Osteoblast (primary cell): ENCODE measurements at regions not wholly inside any gene's neighbourhood (a gene's known extent, or its start where the extent isn't known, plus 50 kb on each side); places are given as distances from the start of the nearest gene placed in this dataset. TPM values are rescaled to one million over a fixed set of nuclear protein-coding genes. Genes with fewer than 3 reads are reported as not detected.

Experiments used
- DNase-seq: peaks from one replicate; pipeline ENCODE4 v3.0.0; 2011; ENCODE audit warnings: low spot score, mixed read lengths; ENCODE audit not compliant: insufficient read length; ENCODE audit errors: missing footprints
- H2AFZ ChIP-seq: 2 replicates; pipeline ENCODE4 v1.6.0; 2011; ENCODE audit warnings: mild to moderate bottlenecking, low read length
- H3K27ac ChIP-seq: 2 replicates; pipeline ENCODE4 v1.5.1; 2011; ENCODE audit warnings: mild to moderate bottlenecking, low read depth, low read length, moderate library complexity
- H3K27me3 ChIP-seq: 2 replicates; pipeline ENCODE4 v1.6.0; 2012; ENCODE audit warnings: mild to moderate bottlenecking, control low read depth, inconsistent platforms, low read length, moderate library complexity; ENCODE audit not compliant: insufficient read depth
- H3K36me3 ChIP-seq: 2 replicates; pipeline ENCODE4 v1.5.1; 2011; ENCODE audit warnings: mild to moderate bottlenecking, low read length, control low read depth, moderate library complexity; ENCODE audit not compliant: insufficient read depth
- H3K4me1 ChIP-seq: 2 replicates; pipeline ENCODE4 v1.5.1; 2011; ENCODE audit warnings: mild to moderate bottlenecking, low read length, control low read depth, moderate library complexity; ENCODE audit not compliant: insufficient read depth
- H3K4me2 ChIP-seq: 2 replicates; pipeline ENCODE4 v1.6.0; 2011; ENCODE audit warnings: mild to moderate bottlenecking, low read length; ENCODE audit not compliant: insufficient read depth
- H3K4me3 ChIP-seq: fragments of 200-600 bp; sonication (generic); 3 replicates; pipeline ENCODE4 v1.5.1; 2012; ENCODE audit warnings: mild to moderate bottlenecking, low read length, inconsistent platforms; ENCODE audit not compliant: insufficient read depth
- H3K79me2 ChIP-seq: 2 replicates; pipeline ENCODE4 v1.6.0; 2012; ENCODE audit warnings: mild to moderate bottlenecking, low read length, control low read depth, inconsistent platforms; ENCODE audit not compliant: insufficient read depth
- H3K9me3 ChIP-seq: 2 replicates; pipeline ENCODE4 v1.5.1; 2011; ENCODE audit warnings: low read depth, low read length, control low read depth
- H4K20me1 ChIP-seq: 2 replicates; pipeline ENCODE4 v1.6.0; 2012; ENCODE audit warnings: mild to moderate bottlenecking, low read length, control low read depth; ENCODE audit not compliant: insufficient read depth
- small RNA-seq: library from RNA; depleted of rRNA; stranded (forward); fragments of <200 nt; gene quantifications from one replicate; pipeline ENCODE3, GENCODE V24; 2012
- TF ChIP-seq, protein P1 (sequence below): IDR thresholded peaks from 2 replicates; pipeline ENCODE4 v1.5.1; 2011; ENCODE audit warnings: mild to moderate bottlenecking, low read depth, low read length, moderate library complexity; ENCODE audit errors: extremely low read depth

DNA sequence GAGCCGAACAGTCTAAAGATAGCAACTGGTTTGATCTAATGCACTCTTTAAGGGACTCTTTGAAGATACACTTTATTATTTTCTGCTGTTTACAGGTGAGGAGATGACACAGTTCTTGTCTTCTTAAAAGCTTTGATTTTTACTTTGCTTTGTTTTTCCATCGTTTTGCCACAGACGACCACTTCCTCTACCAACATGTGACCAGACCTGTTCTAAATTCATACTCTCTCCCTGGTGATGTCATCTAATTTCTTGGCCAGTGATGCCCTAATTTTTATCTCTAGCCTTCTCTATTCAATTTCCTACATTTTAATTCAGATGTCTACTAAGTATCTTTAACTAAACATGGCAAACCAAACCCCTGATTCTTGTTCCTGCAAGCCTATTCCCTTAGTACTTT is 583.4 kb upstream of the ITGA1 start:
- no peak overlapping the region for H3K27ac ChIP-seq
- DNase-seq, result no peak
- H2AFZ ChIP-seq, result no peak overlapping the region
- H3K9me3 ChIP-seq, result peaks cover 3% of the 10 kb centered on the region
- H3K4me3 ChIP-seq, result no peak overlapping the region
- H3K36me3 ChIP-seq, result no peaks in the 10 kb centered on the region
- no peaks in the 10 kb centered on the region for H3K27me3 ChIP-seq
- H3K4me2 ChIP-seq, result no peak overlapping the region
- TF ChIP-seq, protein P1, sequence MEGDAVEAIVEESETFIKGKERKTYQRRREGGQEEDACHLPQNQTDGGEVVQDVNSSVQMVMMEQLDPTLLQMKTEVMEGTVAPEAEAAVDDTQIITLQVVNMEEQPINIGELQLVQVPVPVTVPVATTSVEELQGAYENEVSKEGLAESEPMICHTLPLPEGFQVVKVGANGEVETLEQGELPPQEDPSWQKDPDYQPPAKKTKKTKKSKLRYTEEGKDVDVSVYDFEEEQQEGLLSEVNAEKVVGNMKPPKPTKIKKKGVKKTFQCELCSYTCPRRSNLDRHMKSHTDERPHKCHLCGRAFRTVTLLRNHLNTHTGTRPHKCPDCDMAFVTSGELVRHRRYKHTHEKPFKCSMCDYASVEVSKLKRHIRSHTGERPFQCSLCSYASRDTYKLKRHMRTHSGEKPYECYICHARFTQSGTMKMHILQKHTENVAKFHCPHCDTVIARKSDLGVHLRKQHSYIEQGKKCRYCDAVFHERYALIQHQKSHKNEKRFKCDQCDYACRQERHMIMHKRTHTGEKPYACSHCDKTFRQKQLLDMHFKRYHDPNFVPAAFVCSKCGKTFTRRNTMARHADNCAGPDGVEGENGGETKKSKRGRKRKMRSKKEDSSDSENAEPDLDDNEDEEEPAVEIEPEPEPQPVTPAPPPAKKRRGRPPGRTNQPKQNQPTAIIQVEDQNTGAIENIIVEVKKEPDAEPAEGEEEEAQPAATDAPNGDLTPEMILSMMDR, result no peak
- no peaks in the 10 kb centered on the region for H3K79me2 ChIP-seq
- H4K20me1 ChIP-seq, result no peaks in the 10 kb centered on the region
- no peaks in the 10 kb centered on the region for H3K4me1 ChIP-seq

Small RNA genes lying in the stretch of these regions (small RNA-seq; reads per million reads assigned to genes)
- gene RNA5SP182, result not detected
